HG03196 (cell line): ENCODE measurements at regions not wholly inside any gene's neighbourhood (a gene's known extent, or its start where the extent isn't known, plus 50 kb on each side); places are given as distances from the start of the nearest gene placed in this dataset.
"Not testable (repeated sequence)": the region's sequence is repeated elsewhere in the genome, so short reads cannot be mapped to it uniquely, and the experiment has no call there.

ENCODE experiments used
- ATAC-seq: cut with Tn5 transposase; IDR thresholded peaks from one replicate; pipeline ENCODE4 v1.9.1; 2021; ENCODE audit not compliant: unreplicated experiment

DNA sequence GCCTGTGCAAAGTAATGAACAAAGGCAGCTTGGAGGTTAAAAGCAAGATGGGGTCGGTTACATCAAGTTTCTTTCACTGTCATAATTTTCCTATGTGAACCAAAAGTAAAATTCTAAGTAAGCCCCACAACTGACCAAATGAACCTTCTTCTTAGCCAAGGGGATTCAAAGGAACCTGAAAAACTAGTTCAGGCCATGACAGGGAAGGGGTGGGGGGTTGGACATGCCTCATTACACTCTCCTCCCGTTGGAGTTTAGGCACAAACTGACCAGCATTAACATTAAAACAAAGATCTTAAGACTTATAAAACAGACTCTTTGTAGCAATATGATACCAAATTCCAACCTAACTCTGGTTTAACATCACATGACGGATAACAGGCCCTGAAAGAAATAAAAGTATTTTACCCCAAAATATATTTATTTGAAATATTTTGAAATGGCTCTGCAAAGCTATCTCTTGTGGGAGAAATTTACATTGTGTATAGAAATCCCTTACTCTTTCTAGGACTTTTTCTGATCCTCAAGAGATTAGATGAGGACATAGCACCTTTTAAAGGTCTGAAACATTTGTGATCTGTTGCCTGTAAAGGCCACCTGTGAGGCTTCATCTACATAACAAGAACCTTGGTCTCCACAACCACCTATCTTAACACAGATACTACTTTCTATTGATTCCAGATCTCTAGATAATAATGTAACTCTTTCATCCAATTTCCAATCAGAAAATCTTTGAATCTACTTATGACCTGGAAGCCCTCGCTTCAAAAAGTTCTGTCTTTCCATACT lies 1829.0 kb upstream of the MIR17HG start:
- ATAC-seq, result no peak

DNA sequence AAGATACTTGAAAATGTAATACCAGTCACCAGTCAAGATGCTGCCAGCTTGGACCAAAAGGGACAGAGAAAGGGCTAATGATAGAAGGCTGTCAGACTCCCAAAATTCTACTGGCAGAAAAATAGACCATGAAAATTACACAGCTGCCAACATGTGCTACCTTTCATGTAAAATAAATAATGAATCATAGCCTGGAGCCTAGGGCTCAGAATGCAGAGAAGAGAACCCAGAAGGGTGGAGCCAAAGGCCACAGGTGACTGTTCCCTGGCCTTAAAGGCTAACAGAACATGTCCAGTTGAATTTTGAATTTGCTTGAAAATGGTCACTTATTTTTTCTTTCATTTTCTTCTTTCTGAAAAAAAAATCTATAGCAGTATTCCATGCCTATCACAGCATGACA lies 1827.0 kb upstream of the MIR17HG start:
- no peak for ATAC-seq

DNA sequence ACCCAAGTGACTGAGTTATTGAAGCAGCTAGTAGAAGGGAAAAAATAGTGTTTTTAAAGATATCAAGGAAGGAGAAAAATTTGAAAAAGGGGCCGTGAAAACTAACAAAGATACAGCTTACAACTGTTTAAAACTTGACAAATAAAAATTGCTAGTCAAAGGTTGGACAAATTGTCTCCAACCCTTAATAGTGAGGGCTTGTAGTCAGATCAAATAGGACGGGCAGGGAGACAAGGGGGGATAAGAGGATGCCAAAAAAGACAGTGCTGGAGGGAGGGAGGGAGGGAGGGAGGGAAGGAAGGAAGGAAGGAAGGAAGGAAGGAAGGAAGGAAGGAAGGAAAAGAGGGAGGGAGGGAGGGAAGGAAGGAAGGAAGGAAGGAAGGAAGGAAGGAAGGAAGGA lies 1825.8 kb upstream of the MIR17HG start:
- ATAC-seq, result not testable (repeated sequence)

DNA sequence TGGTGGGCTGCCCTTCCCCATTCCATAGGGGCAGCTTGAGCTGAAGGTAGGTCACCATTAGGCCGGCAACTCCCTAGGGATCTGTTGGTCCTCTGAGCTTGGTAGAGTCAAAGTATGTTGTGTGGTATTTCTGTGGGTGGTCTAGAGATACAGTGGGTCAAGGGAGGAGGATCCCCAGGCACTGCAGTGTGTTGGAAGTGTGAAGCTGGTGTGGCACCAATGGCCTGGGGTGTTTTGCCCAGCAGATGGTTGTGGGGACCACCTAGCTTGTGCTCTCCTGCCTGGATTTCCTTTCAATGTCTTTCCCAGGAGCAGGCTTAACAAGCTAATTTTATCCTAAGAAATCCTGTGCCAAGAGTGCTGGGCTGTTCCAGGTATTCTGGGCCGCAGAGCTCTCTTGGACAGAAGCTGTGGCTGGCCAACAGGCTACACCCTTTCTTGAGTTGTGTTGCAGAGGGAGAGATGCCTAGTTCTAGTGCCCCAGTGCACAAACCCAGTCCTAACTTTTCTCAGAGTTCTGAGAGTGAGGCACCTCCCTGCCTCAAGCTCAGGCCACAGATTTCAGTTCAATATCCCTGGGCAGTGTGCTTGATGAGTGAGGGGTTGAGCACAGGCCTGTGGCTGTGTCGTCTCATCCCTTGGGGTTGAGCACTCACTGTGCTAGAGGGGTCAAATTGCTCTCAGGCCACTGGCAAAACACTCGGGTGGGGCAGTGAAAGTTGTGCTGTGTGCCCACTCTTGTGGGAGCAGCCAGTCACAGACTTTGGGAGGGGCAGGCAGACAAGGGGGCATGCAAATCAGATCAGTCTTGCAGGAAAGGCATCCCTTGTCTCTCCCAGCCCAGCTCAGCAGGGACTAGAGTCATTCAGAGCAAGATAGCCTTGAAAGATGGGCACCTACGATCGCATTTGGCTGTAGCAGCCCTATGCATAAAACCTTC lies 1806.1 kb upstream of the MIR17HG start:
- no peak for ATAC-seq

DNA sequence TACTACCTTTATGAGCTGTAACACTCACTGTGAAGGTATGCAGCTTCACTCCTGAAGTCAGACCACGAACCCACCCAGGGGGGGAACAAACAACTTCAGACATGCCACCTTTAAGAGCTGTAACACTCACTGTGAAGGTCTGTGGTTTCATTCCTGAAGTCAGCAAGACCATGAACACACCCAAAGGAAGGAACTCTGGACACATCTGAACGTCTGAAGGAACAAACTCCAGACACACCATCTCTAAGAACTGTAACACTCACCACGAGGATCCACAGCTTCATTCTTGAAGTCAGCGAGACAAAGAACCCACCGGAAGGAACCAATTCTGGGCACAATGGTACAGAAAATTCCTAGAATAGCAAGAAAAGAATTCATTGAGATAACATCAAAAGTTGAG lies 1796.5 kb upstream of the MIR17HG start:
- ATAC-seq, result no peak

DNA sequence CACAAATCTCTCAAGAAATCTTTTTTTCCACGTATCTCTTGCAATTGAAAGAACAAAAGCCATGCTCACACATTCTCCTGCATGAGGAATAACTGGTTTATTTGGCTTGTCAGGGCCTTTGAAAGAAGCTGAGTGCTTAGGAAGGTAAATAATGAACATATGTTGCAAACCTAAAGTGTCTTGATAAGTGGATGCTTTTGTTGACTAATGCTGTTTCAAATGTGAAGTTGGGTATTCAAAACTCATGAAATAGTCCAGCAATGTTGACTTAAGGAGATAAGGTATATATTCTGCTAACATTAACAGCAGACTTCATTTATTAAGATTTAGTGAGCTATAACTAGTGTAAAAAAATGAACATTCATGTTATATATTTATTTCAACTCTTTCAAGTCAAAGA lies 1792.7 kb upstream of the MIR17HG start:
- no peak for ATAC-seq

DNA sequence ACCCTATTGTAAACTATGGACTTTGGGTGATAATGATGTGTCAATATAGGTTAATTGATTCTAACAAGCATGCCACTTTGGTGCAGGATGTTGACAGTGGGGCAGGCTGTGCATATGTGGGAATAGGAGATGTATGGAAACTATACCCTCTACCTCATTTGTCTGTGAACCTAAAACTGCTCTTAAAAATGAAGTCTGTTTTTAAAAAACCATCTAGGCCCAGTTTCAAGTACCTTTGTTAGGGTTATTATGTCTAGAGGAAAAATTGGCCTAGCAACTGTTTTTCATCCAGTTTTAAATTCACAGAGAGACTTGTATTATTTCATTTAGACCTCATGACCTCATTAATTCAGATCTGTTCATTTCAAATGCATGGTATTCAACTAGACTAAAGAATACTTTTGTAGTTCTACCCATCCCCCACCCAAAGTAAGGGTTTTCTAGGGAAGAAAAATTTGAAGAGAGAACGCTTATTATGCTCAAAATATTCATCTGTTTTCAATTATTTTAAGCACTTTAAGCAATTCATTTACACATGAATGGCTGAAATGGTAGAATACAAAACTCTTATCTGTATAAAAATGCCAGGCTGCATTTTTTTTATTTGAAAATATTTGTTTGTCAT lies 1781.9 kb upstream of the MIR17HG start:
- no peak for ATAC-seq

DNA sequence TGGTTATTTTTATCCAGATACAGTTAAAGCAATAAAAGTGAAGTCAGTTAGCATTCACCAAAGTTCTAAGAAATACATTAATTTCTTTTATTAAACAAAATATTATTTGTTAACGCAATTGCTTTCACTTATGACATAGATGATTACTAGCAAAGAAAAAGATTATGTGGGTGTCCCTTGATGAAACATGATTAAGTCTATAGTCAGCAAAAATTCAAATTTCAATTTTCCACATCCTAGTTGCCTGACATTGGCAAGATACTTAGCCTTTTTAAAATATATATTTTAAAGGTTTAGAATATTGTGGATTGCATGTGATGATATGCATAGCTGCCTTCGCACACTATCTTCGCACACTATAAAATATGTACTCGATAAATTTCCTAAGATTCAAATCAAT lies 1780.5 kb upstream of the MIR17HG start:
- ATAC-seq, result no peak

DNA sequence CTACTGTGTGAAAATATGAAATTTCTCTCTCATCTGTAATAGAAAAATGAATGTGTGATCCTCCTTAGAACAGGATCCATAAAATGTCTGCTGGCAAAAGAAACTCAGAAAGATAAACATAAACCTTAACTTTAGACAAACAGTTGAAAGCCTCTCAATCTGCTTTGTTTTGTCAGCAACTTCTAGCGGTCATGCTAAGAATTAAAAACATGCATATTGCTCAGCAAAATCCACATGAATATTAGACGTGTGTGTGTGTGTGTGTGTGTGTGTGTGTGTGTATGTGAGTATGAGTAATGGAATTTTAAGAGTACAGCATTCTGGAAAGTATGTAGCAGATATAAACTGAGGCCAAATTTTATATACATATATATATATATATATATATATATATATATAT lies 1779.2 kb upstream of the MIR17HG start:
- no peak for ATAC-seq

DNA sequence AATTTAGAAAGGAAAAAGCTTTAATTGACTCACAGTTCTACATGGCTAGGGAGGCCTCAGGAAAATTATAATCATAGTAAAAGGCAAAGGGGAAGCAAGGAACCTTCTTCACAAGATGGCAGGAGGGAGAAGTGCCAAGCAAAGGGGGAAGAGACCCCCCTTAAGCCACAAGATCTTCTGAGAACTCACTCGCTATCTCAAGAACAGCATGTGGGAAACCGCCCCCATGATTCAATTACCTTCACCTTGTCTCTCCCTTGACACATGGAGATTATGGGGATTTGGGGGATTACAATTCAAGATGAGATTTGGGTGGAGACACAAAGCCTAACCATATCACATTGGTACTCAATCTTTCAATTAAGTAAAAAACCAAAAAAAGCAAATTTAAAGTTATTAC lies 1778.7 kb upstream of the MIR17HG start:
- ATAC-seq, result no peak

DNA sequence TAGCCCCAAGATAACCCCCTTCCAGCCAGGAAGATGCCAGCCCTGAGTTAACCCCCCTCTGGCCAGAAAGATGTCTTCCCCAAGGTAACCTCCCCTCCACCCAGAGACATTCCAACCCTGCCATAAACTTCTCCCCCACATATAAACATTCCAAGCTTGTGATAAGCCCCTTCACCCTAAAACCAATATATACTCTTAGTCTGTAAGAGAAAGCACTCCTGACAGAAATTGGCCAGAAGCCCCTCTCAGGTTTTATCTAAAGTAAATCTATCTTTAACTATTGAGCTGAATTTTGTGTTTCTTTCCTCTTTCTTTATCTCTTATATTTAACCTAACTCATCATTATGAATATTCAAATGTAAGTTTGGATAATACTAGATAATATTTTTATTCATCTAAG lies 1775.8 kb upstream of the MIR17HG start:
- no peak for ATAC-seq

DNA sequence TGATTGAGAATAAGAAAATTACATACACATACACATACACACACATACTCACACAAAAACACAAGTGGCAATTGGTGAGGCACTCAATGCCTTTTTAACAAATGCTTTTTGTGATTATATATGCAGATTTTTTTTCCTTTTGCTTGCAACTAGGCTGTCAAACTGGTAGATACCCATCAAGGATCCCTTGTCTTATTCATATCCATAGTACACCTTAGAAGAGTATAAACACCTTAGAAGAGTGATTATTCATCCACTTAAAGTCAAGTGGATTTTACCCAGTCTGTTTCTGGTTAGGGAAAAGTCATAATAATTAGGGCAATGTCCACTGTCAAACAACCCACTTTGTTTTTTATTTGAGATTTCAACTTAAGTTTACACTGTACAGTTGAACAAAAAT lies 1773.4 kb upstream of the MIR17HG start:
- ATAC-seq, result no peak

DNA sequence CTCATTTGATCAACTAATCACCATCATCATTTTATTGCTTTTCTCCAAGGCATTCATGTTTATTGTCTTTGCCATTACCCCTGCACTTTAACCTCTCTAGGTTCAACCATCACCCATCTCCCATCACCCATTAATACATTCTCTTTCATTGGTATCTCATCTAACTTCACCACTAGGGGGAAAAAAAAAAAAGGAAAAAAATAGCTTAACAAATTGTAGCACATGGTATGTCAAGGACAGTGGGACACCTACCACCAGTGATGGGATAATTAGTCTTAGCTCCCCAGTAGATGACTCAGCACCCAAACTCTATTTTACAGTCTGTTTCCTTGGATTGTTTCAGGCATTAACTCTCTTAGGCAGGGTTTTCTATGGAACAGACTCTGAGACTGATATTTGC lies 1770.2 kb upstream of the MIR17HG start:
- ATAC-seq, result no peak

DNA sequence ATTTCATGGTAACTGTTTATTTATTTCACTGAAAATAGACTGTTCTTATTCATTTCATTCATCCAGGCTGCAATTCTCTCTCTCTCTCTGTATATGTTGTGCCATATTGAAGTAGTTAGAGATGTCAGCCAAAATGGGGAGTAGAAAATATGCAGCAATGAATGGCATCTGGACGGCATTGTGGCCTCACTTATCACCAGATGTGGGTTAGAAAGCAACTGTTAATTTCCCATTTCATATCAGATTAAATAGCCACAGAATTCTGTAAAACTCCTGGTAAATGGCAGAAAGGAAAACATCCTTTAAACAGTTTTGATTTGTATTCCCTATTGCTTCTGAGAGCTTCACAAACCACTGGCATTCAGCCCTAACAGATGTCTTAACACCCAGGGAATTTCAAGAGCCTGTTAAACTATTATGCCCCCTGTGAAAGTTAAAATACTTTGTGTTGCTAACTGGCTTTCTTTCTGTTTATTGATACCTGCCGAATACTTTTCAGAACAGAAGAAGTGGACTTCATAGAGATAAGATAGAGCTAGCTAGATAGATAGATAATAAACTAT lies 1763.3 kb upstream of the MIR17HG start:
- no peak for ATAC-seq

DNA sequence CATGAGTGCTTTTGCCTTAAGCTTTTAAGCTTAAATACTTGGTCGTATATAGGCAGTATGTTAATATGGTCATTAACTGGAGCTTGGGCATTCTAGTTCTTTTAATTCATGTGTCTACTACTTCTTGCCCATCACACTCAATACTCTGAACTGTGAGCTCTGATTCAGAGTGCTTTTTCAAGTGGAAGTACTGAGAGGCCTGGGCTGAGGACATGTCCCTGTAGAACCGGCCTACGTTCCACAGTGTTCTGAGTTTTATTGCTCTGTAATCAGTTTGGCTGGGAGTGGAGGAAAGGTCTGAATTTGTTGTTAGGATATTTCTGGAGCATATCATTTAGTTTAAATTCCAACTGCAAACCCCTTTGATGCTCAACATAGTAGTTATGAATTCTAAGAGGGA lies 1744.8 kb upstream of the MIR17HG start:
- no peak for ATAC-seq

DNA sequence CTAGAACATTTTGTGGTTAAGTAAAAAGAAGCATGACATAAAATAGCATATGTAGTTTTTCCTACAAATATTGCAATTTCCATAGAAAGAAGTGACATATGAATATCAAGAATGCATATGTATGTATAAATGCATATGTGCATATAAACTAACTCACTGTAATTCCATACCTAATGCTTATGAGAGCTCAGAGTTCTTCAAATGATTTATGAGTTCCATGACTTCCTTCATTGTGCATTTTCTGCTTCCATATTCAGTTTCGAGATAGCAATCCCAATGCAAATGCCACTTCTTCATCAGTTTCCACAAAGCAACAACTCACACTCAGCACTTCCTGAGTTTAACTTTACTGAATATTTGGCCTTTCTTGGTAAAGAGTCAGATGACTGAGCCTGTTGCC lies 1744.3 kb upstream of the MIR17HG start:
- ATAC-seq, result no peak

DNA sequence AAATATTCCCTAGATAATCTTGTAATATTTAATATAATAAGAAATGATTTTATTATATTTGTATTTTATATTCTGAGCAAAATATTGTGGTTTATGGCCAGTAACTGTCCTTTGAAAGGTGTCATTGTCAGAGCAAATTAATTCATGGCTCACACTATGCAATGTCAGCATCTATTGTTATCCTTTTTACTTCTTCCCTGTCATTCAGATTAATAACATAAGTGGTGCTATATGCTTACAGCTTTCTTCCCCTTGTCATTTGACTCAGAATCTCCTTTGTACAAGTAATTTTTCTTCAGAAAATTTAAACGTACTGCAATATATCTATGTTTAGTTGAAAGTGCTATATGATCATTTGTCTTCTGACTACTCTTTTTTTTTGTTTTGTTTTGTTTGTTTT lies 1738.2 kb upstream of the MIR17HG start:
- ATAC-seq, result no peak

DNA sequence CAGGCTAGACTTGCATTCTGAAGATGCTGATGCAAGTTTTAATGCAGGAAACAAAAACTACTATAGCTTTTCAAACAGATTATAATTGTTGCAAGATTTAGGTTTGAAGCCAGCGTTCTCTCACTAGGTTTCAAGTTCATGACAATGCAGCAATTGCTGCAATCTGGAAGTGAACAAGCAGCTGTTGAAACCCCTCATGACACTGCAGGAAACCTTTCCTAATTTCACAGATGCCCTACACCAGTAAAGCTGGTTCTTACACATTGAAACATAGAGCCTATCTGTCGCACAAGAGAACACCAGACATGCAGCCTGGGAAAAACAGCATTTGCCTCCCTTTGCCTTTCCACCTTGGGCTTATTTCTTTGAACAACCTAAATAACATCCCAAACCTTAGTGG lies 1737.2 kb upstream of the MIR17HG start:
- no peak for ATAC-seq

DNA sequence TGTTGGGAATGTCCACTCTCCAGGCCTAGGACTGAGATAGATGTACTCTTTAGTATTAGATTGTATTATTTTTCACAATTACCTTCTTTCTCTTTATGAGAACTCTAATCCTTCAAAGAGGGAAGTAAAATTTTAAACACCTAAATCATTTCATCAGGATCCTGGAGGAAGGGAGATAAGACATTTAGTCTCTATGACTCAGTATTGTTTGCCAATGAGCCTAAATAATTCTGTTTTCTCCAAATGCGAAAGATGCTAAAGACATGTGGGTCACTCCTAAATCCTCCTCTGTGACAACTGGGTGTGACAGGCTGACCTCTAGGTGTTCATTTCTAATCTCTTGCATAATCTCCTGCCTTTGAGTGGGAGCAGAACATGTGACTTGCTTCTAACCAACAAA lies 1736.6 kb upstream of the MIR17HG start:
- no peak for ATAC-seq

DNA sequence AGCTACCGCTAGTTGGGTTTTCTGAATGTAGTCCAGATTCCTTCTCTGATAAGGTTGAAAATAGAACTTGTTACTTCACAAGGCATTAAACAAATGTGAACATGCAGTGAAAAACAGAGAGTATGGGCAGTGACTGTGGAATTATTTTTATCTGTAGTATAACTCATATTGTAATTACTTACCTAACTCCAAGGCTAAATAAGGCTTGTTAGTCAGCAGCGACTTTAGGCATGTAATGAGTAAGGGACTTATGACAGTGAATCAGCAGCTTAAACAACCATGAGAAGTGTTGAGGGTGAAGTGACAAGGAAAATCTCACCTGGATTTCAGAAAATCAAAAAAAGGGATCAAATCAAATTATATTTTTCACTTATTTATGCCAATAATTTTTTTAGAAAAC lies 1719.5 kb upstream of the MIR17HG start:
- ATAC-seq, result no peak

DNA sequence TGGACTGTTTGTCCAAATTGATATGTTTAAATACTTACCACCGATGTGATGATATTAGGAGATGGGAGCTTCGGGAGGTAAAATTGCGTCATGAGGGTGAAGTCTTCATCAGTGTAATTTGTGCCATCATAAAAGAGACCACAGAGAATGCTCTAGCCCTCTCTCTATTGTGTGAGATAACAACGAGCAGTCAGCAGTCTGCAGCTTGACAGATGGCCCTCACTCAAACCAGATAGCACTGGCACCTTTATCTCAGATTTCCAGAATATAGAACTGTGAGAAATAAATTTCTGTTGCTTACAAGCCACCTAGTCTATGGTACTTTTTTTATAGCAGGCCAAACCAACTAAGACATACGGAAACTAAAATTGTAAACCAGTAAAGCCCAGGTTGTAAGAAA lies 1718.9 kb upstream of the MIR17HG start:
- no peak for ATAC-seq

DNA sequence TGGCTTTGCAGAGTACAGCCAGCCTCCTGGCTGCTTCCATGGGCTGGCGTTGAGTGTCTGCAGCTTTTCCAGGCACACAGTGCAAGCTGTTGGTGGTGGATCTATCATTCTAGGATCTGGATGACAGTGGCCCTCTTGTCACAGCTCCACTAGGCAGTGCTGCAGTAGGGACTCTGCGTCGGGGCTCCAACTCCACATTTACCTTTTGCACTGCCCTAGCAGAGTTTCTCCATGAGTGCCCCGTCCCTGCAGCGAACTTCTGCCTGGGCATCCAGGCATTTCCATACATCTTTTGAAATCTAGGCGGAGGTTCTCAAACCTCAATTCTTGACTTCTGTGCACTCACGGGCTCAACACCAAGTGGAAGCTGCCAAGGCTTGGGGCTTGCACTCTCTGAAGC lies 1697.3 kb upstream of the MIR17HG start:
- ATAC-seq, result no peak
